Esophagus muscularis mucosa (tissue), 3 donors: ENCODE measurements at regions not wholly inside any gene's neighbourhood (a gene's known extent, or its start where the extent isn't known, plus 50 kb on each side); places are given as distances from the start of the nearest gene placed in this dataset.

ENCODE experiments used
- POLR2A ChIP-seq: fragments of 450-650 bp; IDR thresholded peaks from one replicate; pipeline ENCODE4 v1.6.1; 2017; ENCODE audit warnings: antibody characterized with exemption, moderate library complexity, mild to moderate bottlenecking, low read depth
- TF ChIP-seq, protein P1 (sequence below), 3 experiments: fragments of 200-600 bp in 2 of 3; fragments of 450-650 bp in 1 of 3; sonication (generic) in 2 of 3; IDR thresholded peaks; one replicate each; pipeline ENCODE4 v1.5.1; 2017 to 2019; ENCODE audit warnings: antibody characterized with exemption in 3 of 3, mild to moderate bottlenecking in 2 of 3, moderate library complexity in 1 of 3

DNA sequence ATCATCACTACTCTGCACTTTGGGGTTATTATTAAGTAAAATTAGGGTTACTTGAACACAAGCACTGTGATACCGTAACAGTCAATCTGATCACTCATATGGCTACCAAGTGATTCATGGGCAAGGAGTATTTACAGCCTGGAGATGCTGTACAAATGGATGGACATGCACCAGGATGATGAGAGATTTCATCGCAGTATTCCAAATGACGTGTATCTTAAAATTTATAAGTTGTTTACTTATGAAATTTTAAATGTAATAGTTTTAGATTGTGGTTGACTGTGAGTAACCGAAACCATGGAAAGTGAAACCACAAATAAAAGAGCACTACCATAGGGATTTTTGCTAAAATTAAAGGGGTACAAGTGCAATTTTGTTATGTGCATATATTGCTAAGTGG, 462.2 kb upstream of the PTGER4 start:
- TF ChIP-seq, protein P1, sequence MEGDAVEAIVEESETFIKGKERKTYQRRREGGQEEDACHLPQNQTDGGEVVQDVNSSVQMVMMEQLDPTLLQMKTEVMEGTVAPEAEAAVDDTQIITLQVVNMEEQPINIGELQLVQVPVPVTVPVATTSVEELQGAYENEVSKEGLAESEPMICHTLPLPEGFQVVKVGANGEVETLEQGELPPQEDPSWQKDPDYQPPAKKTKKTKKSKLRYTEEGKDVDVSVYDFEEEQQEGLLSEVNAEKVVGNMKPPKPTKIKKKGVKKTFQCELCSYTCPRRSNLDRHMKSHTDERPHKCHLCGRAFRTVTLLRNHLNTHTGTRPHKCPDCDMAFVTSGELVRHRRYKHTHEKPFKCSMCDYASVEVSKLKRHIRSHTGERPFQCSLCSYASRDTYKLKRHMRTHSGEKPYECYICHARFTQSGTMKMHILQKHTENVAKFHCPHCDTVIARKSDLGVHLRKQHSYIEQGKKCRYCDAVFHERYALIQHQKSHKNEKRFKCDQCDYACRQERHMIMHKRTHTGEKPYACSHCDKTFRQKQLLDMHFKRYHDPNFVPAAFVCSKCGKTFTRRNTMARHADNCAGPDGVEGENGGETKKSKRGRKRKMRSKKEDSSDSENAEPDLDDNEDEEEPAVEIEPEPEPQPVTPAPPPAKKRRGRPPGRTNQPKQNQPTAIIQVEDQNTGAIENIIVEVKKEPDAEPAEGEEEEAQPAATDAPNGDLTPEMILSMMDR (IDR thresholded peaks at IDR 0.05) = no peak
- TF ChIP-seq POLR2A = no peak
